GM23338 (cell line): ENCODE measurements at regions not wholly inside any gene's neighbourhood (a gene's known extent, or its start where the extent isn't known, plus 50 kb on each side); places are given as distances from the start of the nearest gene placed in this dataset.

ENCODE experiments used
- ATAC-seq: fragments of 200-7000 bp; cut with Tn5 transposase; 3 replicates; pipeline ENCODE4 v1.9.1; 2020
- DNase-seq: peaks from one replicate; pipeline ENCODE4 v3.0.0-alpha.2; 2015; ENCODE audit warnings: low spot score
- H2AFZ ChIP-seq: fragments of 200-600 bp; sonication (generic); 2 replicates; pipeline ENCODE4 v1.8.0; 2016; ENCODE audit warnings: antibody characterized with exemption, mild to moderate bottlenecking, moderate library complexity
- H3F3A ChIP-seq: fragments of 200-600 bp; sonication (generic); replicated peaks from 2 replicates; pipeline ENCODE4 v1.8.0; 2017; ENCODE audit warnings: antibody characterized with exemption, mixed run types, low read depth
- H3K27ac ChIP-seq: fragments of 200-600 bp; sonication (generic); 2 replicates; pipeline ENCODE4 v1.6.1; 2016; ENCODE audit warnings: low read depth
- H3K27me3 ChIP-seq: fragments of 200-600 bp; sonication (generic); 2 replicates; pipeline ENCODE4 v1.8.0; 2016; ENCODE audit warnings: mild to moderate bottlenecking, mixed run types, moderate library complexity; ENCODE audit not compliant: insufficient read depth
- H3K36me3 ChIP-seq: fragments of 200-600 bp; sonication (generic); 2 replicates; pipeline ENCODE4 v1.8.0; 2016; ENCODE audit warnings: mild to moderate bottlenecking; ENCODE audit not compliant: insufficient read depth
- H3K4me1 ChIP-seq: fragments of 200-600 bp; sonication (generic); 2 replicates; pipeline ENCODE4 v1.8.0; 2016; ENCODE audit warnings: mild to moderate bottlenecking, moderate library complexity; ENCODE audit not compliant: insufficient read depth
- H3K4me2 ChIP-seq: fragments of 200-600 bp; sonication (generic); 2 replicates; pipeline ENCODE4 v1.7.1; 2017; ENCODE audit warnings: mixed run types
- H3K4me3 ChIP-seq: fragments of 200-600 bp; sonication (generic); 2 replicates; pipeline ENCODE4 v1.6.1; 2016; ENCODE audit warnings: mixed run types
- H3K79me2 ChIP-seq: fragments of 200-600 bp; sonication (generic); replicated peaks from 2 replicates; pipeline ENCODE4 v1.8.0; 2017; ENCODE audit warnings: mild to moderate bottlenecking; ENCODE audit not compliant: insufficient read depth
- H3K9me2 ChIP-seq: fragments of 200-600 bp; sonication (generic); 2 replicates; pipeline ENCODE4 v1.8.0; 2017; ENCODE audit not compliant: insufficient read depth
- H4K20me1 ChIP-seq: fragments of 200-600 bp; sonication (generic); replicated peaks from 2 replicates; pipeline ENCODE4 v1.8.0; 2017; ENCODE audit warnings: mild to moderate bottlenecking; ENCODE audit not compliant: insufficient read depth
- H3K27ac Mint-ChIP-seq: 2 replicates; pipeline ENCODE4 v1.8.0; 2020; ENCODE audit warnings: inconsistent platforms, mild to moderate bottlenecking, moderate library complexity, mixed read lengths
- H3K27me3 Mint-ChIP-seq: 3 replicates; pipeline ENCODE4 v1.8.0; 2022; ENCODE audit warnings: low read depth, mild to moderate bottlenecking, moderate library complexity, mixed read lengths, inconsistent platforms; ENCODE audit not compliant: insufficient read depth, poor library complexity
- H3K36me3 Mint-ChIP-seq: 3 replicates; pipeline ENCODE4 v1.8.0; 2021; ENCODE audit warnings: low read depth, mild to moderate bottlenecking, inconsistent platforms, moderate library complexity, mixed read lengths
- H3K4me1 Mint-ChIP-seq: 3 replicates; pipeline ENCODE4 v1.8.0; 2020; ENCODE audit warnings: mild to moderate bottlenecking, inconsistent platforms, mixed read lengths
- H3K4me3 Mint-ChIP-seq: 3 replicates; pipeline ENCODE4 v1.8.0; 2021; ENCODE audit warnings: moderate library complexity, mild to moderate bottlenecking, inconsistent platforms, mixed read lengths
- H3K9me3 Mint-ChIP-seq: 3 replicates; pipeline ENCODE4 v1.8.0; 2020; ENCODE audit warnings: moderate library complexity, mild to moderate bottlenecking, inconsistent platforms, mixed read lengths
- ETS1 ChIP-seq: IDR thresholded peaks from 2 replicates; pipeline ENCODE4 v1.6.1; 2016; ENCODE audit warnings: antibody characterized with exemption
- EZH2 ChIP-seq: fragments of 200-600 bp; sonication (generic); IDR thresholded peaks from one replicate; pipeline ENCODE4 v1.8.0; 2017; ENCODE audit warnings: antibody characterized with exemption, mild to moderate bottlenecking, low read depth; ENCODE audit not compliant: unreplicated experiment
- STAT1 ChIP-seq: IDR thresholded peaks from one replicate; pipeline ENCODE4 v1.6.1; 2016; ENCODE audit warnings: antibody characterized with exemption; ENCODE audit not compliant: unreplicated experiment
- ZNF114 ChIP-seq: fragments of 250-450 bp; sonication (Bioruptor Pico); IDR thresholded peaks from 2 replicates; pipeline ENCODE4 v1.5.0; 2020; ENCODE audit warnings: mild to moderate bottlenecking, moderate library complexity
- ZNF462 ChIP-seq: fragments of 250-450 bp; sonication (Bioruptor Pico); IDR thresholded peaks from 2 replicates; pipeline ENCODE4 v1.5.0; 2020; ENCODE audit warnings: mild to moderate bottlenecking, moderate library complexity

GRCh38 chr3:77935418-77935817 lies 895.5 kb downstream of the ROBO2 start:
- Mint-ChIP-seq H3K27ac (no peak overlapping the region), H3K36me3 (no peaks in the 10 kb centered on the region), H3K9me3 (no peaks in the 10 kb centered on the region), H3K4me3 (no peak overlapping the region), H3K4me1 (peaks cover 4% of the 10 kb centered on the region; the same call in 2 of the 3 replicates), H3K27me3 (no peaks in the 10 kb centered on the region)
- no peaks in the 10 kb centered on the region for H3K27me3 ChIP-seq
- no peak for DNase-seq
- H2AFZ ChIP-seq = no peak overlapping the region
- TF ChIP-seq ZNF462 (CRISPR knock-in tag) (no peak), ETS1 (no peak), EZH2 (no peak)
- no peaks in the 10 kb centered on the region for H3K9me2 ChIP-seq
- no peak overlapping the region for H3K27ac ChIP-seq
- no peaks in the 10 kb centered on the region; the same call in 1 of the 2 replicates for H3K4me1 ChIP-seq
- H3F3A ChIP-seq = no peaks in the 10 kb centered on the region
- ATAC-seq = no peak
- H3K4me3 ChIP-seq = no peak overlapping the region
- H3K4me2 ChIP-seq = no peak overlapping the region
- H3K36me3 ChIP-seq = no peaks in the 10 kb centered on the region
- H4K20me1 ChIP-seq = no peaks in the 10 kb centered on the region
- H3K79me2 ChIP-seq = no peaks in the 10 kb centered on the region

GRCh38 chr3:77939726-77940125 lies 899.8 kb downstream of the ROBO2 start:
- no peak overlapping the region for H3K4me3 ChIP-seq
- H3K4me2 ChIP-seq = no peak overlapping the region
- no peaks in the 10 kb centered on the region for H3K79me2 ChIP-seq
- no peaks in the 10 kb centered on the region for H3K36me3 ChIP-seq
- Mint-ChIP-seq H3K27me3 (no peaks in the 10 kb centered on the region), H3K27ac (no peak overlapping the region), H3K4me1 (no peaks in the 10 kb centered on the region; the same call in 2 of the 3 replicates), H3K4me3 (no peak overlapping the region), H3K9me3 (no peaks in the 10 kb centered on the region), H3K36me3 (no peaks in the 10 kb centered on the region)
- ATAC-seq (no peak), DNase-seq (no peak)
- H3K27ac ChIP-seq = no peak overlapping the region
- H3F3A ChIP-seq = no peaks in the 10 kb centered on the region
- no peaks in the 10 kb centered on the region for H3K4me1 ChIP-seq
- H3K27me3 ChIP-seq = no peaks in the 10 kb centered on the region
- no peaks in the 10 kb centered on the region for H3K9me2 ChIP-seq
- H4K20me1 ChIP-seq = no peaks in the 10 kb centered on the region
- no peak overlapping the region for H2AFZ ChIP-seq
- TF ChIP-seq ZNF462 (CRISPR knock-in tag) (no peak), ZNF114 (CRISPR knock-in tag) (no peak), STAT1 (no peak)
